ENCODE measurements at regions not wholly inside any gene's neighbourhood (a gene's known extent, or its start where the extent isn't known, plus 50 kb on each side); places are given as distances from the start of the nearest gene placed in this dataset.

DNA sequence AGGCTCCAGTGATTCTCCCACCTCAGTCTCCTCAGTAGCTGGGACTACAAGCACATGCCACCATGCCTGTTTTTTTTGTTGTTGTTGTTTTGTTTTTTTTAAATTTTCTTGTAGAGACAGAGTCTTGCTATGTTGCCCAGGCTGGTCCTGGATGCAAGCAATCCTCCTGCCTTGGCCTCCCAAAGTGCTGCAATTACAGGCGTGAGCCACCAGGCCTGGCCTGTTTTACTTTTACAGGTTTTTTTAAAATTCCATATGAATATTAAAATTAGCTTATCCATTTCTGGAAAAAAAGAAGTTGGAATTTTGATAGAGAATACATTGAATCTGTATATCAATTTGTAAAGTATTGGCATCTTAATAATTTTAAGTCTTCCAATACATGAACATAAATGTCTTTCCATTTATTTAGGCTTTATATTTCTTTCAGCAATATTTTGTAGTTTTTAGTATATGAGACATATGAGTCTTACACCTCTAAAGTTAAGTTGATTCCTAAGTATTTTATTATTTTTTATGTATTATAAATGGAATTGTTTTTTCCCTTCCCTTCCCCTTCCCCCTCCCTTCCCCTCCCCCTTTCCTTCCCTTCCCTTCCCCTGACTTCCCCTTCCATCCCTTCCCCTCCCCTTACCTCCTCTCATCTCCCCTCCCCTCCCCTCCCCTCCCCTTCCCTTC is 323.5 kb upstream of the SALL1 start:
- no peak for DNase-seq (ENCODE audit: low spot score)

DNA sequence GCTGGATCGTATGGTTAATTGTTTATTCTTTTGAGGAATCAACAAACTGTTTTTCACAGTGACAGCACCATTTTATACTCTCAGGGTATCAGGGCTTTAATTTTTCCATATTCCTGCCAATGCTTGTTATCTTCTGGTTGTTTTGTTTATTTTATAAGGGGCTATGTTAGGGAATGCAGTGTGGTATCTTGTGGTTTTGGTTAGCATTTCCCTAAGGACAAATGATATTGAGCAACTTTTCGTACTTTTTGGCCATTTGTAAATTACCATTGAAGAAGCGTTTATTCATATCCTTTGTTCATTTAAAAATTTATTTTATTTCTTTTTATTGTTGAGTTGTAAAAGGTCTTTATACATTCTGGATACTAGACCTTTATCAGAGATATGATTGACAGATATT is 322.0 kb upstream of the SALL1 start:
- no peak for DNase-seq (ENCODE audit: low spot score)

DNA sequence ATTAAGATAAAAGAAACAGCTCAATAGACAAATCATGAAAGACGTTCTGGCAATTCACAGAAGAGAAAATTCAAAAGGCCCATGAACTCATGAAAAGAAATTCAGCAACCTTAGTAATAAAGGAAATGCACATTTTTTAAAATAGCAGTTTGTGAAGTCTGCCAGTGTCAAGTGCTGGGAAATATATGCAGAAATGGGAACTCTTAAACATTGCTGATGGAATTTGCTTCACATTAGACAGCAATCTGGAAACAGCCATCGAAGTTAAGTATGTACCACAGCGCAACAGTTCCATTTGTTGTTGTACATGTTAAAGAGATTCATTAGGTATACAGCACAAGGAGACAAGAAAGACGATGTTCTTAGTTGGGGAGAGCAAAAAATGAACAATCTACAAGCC is 319.4 kb upstream of the SALL1 start:
- DNase-seq (ENCODE audit: low spot score): no peak

DNA sequence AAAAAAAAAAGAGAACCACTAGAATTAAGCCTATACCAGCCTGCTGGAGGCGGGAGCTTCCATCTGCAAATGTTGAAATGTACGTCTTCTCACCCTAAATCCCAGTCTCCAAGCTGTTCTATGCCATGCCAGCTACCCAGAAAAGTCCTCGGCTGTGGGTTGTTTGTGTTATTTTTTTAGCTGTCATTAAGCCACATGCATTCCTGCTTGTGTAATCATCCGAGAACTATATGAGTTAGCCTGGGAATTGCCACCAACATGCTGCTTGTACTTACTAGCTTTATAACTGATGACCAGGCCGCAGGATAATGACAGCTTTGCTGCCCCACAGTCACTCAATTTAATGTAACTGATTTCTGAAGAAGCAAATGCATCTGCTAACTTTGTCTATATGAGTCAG is 313.9 kb upstream of the SALL1 start:
- no peak for DNase-seq (ENCODE audit: low spot score)

DNA sequence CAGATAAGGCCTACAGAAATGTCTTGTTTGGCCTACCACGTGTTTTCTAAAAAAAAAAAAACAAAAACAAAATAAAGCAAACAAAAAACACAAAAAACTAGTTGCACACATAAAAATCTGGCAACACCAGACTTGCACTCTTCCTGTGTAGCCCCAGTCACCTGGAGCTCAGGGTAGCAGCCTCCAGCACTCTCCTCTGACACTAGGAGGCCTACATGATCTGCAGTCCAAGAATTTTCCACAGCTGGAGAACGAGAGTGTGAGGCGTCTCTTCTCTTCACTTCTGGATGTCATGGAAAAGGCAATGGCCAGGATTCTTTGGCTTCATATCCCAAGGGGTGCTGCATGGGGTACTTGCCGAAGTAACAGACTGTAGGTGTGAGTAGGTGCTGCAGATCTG is 310.2 kb upstream of the SALL1 start:
- no peak for DNase-seq (ENCODE audit: low spot score)

DNA sequence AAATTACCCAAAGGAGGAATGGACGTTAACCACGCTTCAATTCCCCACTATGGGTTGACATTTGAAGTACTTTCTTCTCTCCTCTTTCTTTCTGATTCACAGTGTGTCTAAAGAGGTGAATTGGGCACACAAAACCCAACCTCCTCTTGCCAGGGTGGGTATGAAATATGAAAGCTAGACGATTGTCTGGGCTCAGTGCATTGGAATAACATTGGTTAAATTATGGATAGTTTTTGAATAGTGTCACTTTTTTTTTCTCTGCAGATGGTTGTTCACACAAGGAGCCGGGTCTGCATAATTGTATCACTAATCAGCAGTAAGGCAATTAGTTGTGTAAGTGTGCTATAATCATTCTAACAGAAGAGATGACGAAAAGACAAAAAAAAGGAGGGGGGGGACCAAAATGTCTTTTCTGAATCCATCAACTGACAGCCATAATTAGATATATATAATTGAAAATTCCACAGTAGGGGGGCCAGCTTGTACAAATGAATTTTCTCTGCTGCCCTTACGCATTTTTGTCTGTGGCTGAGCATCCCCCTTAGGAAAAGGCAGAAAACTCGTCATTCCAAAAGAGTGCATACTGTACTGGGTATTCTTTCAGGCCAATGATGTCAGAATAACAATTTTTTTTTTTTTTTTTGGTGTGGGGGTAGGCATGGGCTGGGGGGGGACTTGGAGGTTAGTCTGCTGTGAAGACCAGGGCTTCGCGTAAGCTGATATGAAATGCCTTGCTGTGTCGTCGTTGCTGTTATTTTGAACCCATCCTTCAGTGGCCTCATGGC is 307.5 kb upstream of the SALL1 start:
- no peak for DNase-seq (ENCODE audit: low spot score)

DNA sequence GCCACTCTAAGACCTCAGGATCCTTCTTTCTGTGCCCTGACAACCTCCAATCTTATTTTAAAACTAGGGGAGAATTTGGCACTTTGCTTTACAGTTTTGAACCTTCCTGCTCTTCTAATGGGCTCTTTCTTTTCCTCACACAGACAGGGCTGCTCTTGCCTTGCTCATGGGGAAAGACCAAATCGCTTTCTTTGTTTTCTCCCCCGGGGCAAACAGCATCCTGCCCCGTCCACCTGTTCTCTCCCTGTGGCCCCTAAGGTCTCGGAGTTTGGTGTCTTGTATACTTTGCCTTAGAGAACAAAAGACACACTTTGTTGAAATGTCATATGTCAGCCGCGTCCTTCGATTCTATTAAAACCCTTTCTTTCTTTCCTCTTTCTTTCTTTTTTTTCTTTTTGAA is 306.7 kb upstream of the SALL1 start:
- no peak for DNase-seq (ENCODE audit: low spot score)

DNA sequence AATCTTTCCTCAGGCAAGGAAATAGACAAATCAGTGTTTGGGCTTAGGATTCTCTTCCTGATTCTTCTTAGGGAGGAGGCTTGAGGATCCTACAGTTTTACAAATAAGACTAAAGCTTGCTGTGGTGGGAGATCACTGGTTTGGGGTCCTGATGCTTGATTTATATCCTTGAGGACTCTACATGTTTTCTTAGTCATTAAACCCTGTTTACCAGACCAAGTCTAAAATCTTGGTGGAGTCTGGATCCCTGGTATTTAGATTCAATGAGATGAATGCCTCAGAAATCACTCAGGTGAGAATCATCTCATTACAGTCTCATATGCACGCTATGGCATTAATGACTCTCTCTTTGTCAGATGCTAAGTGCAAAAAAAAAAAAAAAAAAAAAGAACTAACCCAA is 304.3 kb upstream of the SALL1 start:
- DNase-seq (ENCODE audit: low spot score): no peak

DNA sequence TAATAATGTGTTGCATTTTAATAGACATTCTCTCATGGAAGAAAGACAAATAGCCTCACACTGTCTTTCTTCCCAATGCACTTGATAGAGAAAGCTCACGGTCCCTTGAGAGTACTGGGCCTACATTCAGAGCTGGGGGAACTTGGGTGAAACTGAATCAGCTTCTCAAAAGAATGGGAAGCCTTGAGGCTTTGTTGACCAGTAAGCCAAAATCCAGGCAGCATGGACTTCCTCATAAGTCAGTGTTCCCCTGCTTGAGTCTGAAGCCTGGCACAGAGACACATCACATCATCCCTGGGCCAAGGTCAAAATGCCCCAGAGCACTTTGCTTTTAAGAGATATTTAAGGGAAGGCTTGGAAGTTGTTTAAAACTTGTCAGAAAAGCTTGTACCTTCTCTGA is 302.2 kb upstream of the SALL1 start:
- DNase-seq (ENCODE audit: low spot score): no peak

DNA sequence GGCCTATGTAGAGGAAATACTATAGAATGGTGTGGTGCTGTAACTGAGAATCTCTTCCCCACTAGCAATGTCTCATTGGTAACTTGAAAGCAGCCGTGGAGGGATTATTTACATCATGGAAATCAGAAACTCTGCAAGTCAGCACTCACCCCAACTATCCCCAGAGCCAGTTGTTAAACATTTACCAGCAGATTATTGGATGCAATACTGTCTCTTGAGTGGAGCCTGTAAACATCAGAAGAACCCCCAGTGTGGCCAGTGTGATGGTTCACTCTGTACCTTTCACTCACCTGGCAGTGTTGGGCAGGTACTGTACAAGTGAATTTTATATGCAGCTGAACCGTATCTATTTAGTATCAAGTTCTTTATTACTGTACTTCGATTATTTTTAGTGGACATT is 299.8 kb upstream of the SALL1 start:
- DNase-seq (ENCODE audit: low spot score): no peak

DNA sequence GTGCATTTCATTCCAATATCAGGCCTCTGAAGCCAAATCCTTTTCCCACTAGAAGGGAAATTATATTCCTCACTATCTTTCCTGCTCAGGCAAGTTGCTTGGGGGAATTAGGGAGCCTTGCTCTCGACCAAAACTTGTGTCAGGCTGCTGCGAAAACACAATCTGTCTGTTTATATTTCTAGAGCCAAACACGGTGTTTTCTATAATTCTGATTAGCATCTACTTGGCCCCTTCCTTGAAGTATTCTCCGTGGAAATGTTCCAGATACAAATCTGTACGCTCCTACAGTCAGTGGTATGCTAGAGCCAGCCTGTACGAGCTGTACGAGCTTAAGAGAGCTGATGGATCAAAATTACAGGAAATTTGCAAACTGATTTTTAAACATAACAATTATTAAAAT is 299.3 kb upstream of the SALL1 start:
- DNase-seq (ENCODE audit: low spot score): no peak

DNA sequence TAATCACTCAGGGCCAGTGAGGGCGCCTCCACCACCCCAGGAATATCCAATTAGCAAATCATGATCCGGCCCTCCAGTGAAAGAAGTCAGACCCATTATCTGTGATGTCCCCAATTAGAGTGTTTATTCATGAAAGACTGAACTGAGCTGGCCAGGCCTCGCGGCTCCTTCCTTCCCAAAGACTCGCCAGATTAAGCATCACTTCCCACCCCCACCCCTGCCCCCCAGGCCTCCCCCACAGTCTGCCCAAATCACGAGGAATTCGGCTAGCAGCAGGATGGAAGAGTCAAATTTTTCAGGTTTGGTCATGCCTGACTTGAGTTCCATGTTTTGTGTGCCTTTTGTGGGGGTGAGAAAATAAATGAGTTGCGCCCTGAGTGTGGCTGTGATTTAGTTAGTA is 298.4 kb upstream of the SALL1 start:
- no peak for DNase-seq (ENCODE audit: low spot score)

DNA sequence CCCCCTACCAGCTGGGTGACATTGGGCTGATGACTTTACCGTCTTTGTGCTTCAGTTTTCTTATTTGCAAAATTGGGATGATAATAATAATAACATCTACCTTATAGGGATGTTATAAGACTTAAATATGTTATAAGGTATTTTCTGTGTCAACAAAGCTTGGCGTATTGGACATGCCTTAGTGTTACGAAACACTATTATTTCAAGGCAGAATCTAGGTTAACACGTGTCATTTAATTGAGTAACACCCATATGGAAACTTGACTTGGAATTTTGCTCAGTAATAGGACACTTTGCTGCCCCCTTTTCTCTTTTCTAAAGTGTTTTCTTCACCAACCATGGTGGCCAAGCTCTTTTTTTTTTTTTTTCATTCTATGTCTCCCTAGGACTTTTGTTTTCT is 294.2 kb upstream of the SALL1 start:
- DNase-seq (ENCODE audit: low spot score): no peak

DNA sequence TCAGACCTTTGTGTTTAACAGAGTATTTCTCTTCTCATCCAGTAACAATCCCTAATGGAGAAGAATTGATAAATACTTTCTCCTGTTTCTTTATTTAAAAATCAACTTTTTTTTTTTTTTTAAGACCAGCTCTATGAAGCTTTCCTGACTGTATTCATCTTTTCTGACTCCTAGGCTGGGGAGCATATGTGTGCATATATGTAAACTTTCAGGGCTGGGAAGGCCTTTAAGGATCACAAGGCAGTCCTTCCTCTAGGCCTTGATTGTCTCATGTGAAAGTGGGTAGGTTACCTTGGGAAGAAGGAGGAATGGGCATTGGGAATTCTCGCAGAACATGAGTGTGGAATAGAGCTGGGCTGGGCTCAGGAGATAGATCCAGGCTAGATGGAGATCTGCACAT is 292.9 kb upstream of the SALL1 start:
- no peak for DNase-seq (ENCODE audit: low spot score)

DNA sequence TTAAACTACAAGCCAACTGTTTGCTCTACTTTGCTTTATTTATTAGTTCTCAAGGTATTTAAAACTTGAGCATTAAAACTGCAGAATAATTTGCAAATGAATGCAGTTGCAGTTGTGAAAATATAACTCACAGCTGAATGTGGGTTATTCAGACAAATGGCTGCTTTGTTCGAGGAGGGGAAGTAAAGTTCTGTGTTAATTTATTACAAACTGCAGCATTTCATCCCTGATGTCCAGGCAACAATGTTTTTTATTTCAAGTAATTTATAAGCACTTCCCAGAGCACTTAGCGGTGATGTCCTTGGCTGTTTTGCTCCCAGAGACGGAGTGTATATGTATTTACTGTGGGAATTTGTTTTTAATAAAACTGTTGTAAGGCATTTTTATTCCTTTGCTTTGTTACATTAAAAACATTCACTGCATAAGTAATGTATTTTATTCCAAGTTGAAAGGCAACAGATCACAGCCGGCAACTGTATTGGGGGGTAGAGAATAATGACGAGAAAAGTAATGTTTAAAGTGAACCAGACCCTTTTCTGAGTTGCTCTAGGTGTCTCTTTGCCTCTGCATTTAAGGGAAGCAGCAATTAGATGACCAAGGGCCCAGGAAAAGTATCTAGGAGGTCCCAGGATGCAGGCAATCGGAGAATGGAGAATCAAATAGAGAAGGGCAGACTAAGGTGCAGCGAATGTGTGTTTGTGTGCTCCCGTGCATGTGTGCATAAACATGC is 291.2 kb upstream of the SALL1 start:
- DNase-seq (ENCODE audit: low spot score): peak; percentile 18

DNA sequence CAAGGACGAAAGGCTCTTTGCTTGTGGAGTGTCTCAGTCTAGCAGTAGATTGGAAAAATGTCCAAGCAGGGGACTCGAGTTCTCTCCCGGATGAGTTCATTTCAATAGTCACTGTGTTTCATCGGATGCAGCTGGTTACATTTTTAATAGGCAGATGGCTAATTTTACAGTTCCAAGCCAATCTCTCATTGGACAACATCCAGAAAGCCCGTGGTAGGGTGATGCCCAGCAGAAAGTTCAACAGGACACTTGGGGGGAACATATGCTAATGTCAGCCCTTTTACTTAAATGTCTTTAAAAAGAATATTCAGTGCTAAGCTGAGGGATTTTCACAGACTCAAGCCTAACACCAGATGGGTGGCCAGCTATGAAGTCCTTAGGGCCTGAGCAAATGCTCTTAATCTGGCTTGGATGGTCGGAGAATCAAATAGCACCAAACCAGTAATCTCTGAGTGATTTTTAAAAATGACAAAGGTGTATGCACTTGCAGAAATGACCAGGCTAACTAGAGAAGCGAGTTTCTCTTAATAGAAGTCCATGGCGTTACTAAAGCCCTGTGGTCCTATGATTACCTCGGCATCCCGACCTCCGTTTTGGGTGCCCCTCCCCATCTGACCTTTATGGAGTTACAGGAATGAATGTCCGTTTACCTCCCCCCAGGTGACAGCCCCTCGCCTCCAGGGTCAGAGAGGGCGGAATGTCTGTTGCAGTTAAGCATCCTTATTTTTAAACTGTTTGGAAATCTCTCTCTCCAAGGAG is 289.2 kb upstream of the SALL1 start:
- no peak for DNase-seq (ENCODE audit: low spot score)

DNA sequence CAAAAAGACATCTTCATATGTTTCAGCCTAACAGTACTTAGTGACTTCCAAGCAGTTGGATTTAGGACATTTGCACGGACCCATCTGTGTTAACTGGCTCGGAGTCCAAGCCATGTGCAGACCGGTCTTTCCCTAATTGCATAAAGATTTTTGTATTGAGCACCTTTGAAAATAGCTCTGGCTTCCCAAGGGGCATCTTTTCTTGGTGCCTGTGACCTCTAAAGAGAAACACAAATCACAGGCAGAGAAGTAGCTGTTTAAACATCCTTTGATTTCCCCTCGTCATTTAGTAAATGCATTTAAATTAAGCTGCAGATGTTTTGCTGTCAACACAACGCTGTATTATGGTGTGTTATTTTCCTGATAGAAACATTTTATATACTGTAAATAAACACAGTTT is 288.2 kb upstream of the SALL1 start:
- no peak for DNase-seq (ENCODE audit: low spot score)

DNA sequence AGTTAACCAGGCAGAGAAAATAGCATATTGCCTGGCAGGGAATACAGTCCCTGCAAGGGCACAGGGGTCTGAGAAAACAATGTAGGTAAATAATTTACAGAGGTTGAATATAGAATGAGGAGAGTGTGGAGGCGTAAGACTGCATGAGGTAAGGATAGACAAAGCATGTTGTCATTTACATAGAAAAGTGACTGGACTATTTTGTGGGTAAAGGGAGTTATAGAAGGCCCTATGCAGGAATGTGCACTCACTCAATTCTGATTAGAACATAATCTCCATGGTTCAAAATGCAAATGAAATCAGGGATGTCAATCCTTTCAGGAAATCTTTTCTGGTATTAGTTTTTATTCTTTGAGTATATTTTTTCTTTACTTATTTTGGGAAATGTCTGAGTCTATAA is 285.7 kb upstream of the SALL1 start:
- no peak for DNase-seq (ENCODE audit: low spot score)

DNA sequence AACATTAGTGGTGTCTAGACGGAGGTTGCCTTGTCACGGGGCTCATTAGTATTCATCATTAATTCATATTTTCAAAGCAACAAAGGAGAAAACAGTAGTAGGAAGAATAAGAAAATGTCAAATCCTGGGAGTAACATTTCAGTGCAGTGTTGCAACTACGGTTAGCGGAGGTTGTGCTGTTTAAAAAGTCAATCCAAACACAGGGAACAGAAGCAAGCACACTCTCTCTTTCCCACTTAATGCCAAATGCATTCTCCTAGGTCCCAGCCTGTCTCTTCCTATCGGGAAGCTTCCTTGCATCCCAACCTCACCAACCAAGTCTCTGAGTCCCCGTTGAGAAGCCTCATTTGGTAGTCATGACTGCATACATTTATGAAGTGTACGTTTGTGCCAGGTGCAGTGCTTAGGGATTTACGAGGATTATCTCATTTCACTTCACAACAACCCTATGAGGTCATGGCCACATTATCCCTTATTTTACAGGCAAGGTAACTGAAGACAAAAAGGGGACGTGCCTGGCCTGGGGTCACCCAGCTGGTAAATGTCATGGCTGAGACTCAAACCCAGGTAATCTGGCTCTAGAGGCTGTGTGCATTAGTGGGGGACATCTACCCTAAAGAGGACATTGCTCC is 283.6 kb upstream of the SALL1 start:
- no peak for DNase-seq (ENCODE audit: low spot score)

DNA sequence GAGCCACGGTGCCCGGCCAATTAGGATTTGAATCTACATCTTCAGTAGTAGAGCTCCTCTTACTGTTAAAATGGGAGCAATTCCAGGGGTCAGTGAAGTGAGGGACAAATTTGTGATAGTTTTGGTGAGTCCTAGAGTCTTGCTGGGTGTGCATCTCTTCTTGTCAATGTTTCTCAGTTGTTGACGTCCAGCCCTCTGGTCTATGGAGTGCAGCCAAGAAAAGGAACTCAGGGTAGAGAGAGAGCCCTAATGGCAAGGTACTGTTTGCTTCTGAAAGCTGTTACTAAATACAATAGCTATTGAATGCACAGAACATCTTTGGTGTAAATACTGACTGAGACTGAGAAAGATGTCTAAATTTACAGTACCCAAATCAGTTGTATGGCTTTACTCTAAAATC is 282.5 kb upstream of the SALL1 start:
- DNase-seq (ENCODE audit: low spot score): no peak

DNA sequence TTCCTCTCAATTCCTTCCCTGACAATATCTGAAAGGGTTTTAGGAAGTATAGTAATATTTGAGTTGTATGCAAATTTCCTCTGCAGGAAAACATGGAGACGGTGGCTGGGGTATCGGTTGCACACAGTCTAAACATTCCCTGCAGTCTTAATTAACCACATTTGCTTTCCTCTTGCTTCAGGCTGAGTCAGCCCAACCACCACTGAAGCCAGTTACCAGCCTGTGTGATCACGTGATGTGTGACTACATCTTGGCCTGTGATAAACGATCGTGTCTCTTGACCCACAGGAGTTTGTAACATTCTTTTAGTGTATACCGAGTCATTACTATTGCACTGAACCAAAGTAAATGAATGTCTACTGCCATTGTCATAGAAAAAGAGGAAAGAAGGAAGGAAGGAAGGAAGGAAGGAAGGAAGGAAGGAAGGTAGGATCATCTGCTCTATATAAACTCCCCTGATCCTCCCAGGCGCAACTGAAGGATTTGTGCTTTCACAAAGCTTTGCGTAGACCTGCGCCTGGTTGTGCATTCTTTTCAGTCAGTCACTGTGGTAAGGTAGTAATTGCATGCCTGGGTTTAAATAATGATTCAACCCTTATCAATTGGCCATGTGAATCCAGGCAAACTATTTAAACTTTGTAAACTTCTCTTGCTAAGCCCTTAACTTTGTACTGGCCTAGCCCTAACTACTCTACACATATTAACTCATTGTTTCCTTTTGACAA is 280.6 kb upstream of the SALL1 start:
- peak; percentile 33 for DNase-seq (ENCODE audit: low spot score)

All from COLO829 (cell line).